EH (cell line): ENCODE measurements at regions not wholly inside any gene's neighbourhood (a gene's known extent, or its start where the extent isn't known, plus 50 kb on each side); places are given as distances from the start of the nearest gene placed in this dataset.

Source experiments
- DNase-seq: peaks from one replicate; pipeline ENCODE4 v3.0.0-alpha.2; 2015; ENCODE audit warnings: low read depth

DNA sequence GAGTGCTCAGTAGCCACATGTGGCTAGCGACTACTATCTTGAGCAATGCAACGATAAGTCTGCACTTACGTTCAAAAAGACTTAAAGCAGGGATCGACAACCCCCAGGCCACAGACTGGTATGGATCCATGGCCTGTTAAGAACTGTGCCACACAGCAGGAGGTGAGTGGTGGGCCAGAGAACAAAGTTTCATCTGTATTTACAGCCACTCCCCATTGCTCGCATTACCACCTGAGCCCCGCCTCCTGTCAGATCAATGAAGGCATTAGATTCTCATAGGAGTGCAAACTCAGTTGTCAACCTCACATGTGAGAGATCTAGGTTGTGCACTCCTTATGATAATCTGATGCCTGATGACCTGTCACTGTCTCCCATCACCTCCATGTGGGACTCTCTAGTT lies 103.6 kb upstream of the ZRANB2 start:
- DNase-seq, result no peak

DNA sequence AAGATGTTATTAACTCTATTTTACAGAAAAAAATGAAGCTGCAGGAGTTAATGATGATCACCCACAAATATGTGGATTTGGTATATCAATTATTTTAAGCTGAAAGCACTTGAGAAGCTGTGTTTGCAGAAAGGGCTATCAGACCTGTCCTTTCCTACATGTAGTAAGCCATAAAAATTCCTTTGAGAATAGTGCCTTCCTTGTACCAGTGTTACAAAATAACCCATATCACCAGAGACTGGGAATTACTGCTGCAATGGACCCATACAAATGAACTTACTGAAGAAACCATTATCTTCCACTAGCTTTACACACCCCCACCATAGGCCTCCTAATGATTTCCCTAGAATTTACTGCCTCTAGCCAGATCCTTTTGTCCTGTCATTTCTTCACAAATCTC lies 99.2 kb upstream of the ZRANB2 start:
- no peak for DNase-seq

DNA sequence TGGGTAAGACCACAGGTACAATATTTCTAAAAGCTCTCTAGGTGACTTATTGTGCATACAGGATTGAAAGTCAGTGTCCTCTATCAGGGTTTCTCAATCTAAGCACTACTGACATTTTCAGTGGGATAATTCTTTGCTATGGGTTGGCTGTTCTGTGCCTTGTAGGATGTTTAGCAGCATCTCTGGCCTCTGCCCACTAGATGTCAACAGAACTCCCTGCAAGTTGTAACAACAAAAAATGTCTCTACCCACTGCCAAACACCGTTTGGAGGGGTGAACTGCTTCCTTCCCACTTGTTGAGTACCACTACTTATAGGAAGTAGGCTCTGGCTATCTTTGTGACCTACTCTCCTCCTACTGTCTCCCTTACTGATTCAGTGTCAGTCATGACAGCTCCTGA lies 90.1 kb upstream of the ZRANB2 start:
- no peak for DNase-seq

DNA sequence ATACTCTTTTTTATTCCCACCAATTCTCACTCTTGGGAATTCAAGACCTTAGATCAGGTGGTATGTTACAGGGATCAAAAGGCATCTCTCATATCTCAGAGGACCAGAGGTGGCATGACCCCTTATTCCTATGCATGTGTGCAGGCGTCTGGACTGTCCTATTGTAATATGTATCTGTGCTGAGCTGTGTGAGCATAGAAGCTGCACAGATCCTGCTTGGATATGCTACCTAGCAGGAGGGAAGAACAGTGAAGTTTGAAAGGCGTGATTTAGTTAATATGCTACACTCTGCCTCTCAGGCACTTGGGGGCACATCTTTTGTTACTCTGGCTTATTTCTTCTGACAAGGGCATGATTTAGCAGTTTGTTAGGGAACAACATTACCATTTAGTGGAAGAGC lies 86.7 kb upstream of the ZRANB2 start:
- no peak for DNase-seq

DNA sequence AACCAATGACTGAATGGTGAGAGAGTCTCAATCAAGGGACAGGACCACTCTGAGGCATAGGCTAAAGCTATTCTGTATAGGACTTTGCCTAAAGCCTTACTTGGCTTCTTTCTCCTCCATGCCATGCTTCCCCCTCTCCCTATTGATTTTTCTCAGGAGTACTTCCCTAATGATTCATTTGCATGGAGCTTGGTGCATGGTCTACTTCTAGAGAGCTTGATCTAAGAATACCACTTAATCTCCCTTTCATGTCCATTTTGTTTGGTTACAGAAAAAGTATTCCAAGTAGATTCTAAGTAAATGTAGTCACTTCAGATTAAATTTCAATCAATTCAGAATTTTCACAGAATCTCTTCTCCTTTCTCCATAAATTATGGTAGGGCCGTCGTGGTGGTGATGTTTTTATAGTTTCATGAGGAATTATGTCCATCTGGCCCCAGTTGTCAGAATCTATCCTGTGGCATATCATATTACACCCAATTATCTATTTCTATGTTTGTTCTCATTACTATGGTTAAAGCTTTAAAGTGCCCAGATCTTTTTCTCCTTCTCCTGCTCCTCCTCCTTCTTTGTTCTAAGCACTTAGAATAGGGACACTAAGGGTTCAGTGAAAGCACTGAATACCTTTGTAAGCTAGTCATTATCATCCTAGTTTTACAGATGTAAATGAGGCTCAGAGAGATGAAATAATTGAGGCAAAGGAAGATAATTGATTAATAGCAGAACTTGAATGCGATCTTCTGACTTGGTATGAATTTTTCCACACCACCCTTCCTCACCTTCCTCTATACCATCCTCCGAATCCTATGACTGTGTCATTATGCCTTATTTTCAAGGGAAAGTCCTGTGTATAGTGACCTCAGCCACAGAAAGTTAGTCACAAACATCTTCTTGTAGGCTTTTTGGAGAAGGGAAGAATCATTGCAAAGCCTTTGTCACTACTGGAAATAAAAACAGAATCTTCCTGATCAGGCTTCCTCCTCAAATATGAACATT lies 85.6 kb upstream of the ZRANB2 start:
- no peak for DNase-seq

DNA sequence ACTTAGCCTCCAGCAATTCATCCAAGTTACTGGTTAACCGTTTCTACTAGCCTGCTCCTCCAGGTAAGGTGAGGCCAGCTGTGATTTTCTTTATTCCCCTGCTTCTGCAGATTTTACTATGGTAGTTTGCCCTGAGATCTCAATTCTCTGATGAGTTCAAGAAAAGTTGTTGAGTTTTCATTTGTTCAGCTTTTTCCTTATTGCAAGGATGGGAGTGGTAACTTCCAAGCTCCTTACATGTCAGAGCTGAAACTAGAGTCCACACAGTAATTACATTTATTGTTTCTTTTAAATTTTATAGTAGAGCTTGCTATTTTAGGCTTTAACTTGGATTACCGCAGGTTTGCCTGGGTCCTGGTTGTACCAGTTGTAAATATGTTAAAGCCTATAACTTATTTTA lies 76.9 kb upstream of the ZRANB2 start:
- no peak for DNase-seq

DNA sequence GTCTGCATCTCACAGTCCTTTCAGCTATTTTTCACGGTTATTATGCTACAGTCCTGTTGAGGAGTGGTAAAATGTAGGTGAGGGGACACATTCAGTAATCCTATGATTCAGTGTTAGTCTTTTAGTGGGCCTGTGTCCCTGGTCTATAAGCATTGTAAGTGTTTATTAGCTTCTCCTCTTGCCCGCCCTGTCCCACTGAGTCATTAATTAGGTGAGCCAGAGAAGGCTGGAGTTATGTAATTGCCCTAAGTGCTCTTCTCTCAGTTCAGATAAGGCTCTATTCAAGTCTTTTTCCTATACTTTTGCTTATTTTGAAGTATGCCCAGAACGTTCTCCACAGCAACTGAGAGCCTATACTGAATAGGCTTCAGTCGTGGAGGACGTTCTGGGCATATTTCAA lies 76.3 kb upstream of the ZRANB2 start:
- no peak for DNase-seq

DNA sequence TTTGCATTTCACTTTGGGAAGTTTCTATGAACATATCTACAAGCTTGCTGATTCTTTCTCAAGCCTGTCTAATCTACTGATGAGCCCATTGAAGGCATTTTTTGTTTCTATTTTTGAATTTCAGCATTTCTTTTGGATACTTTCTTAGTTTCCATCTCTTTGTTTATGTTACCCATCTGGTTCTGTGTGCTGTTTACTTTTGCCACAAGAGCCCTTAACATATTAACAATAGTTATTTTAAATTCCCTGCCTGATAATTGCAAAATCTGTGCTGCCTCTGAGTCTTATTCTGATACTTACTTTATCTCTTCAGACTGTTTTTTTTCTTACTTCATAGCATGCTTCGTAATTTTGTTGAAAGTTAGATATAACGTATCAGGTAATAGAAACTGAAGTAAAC lies 75.8 kb upstream of the ZRANB2 start:
- no peak for DNase-seq

DNA sequence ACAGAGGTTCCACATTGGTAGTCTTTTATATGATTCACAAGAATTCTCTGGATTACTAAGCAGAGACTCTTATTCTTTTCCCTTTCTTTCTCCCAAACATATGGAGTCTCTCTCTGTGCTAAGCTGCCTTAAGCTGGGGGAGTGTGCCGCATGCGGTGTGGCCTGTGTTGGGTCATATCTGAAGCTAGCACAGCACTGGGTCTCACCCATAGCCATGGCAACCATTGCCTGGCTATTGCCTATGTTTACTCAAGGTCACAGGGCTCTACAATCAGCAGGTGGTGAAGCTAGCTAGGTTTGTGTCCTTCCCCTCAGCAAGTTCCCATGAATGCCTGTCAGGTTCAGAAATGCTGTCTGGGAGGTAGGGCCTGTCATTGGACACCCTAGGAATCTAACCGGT lies 73.6 kb upstream of the ZRANB2 start:
- no peak for DNase-seq

DNA sequence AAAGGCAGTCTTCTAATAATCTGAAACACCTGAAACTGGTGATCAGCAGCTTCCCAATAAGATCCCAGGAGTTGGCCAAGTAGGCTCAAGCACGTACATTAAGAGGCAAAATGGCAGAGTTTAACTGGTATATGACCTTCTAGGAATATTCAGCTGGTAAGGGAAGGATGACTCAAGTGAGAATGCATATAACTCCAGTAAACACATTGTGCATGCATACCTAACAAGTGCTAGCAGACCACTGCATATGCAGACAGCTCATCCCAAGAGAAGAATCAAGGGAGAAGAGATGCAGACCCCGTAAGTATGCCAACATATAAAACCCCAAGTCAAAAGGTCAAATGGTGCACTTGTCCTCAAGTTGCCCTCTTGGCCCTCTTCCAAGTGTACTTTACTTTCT lies 73.0 kb upstream of the ZRANB2 start:
- DNase-seq, result no peak

DNA sequence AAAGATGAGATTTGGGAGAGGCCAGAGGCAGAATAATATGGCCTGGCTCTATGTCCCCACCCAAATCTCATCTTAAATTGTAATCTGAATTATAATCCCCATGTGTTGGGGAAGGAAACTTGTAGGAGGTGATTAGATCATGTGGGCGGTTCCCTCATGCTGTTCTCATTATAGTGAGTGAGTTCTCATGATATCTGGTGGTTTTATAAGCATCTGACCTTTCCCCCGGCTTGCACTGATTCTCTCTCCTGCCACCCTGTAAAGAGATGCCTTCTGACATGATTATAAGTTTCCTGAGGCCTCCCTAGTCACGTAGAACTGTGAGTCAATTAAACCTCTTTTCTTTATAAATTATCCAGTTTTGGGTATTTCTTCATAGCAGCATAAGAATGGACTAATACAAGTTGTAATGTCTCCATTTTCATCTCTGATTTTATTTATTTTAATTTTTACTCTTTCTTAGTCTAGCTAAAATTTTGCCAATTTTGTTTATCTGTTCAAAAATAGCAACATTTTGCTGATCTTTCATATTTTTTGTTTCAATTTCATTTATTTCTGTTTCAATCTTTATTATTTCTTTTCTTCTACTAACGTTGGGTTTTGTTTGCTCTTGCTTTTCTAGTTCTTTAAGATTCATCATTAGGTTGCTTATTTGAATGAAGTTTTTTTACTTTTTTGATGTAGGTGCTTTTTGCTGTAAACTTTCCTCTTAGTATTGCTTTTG lies 67.0 kb upstream of the ZRANB2 start:
- peak; percentile 0 for DNase-seq

DNA sequence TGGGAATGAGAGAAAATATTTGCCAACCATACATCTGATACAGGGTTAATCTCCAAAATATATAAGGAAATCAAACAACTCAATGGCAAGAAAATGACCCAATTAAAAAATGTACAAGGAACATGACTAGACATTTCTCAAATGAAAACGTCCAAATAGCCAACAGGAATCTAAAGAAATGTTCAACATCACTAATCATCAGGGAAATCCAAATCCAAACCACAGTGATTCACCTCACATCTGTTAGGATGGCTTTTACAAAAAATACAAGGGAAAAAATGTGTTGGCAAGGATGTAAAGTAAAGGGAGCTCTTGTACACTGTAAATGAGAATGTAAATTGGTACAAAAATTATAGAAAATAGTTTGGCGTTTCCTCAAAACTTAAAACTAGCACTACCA lies 54.7 kb upstream of the ZRANB2 start:
- DNase-seq, result no peak
